ENCODE measurements at regions not wholly inside any gene's neighbourhood (a gene's known extent, or its start where the extent isn't known, plus 50 kb on each side); places are given as distances from the start of the nearest gene placed in this dataset.

DNA sequence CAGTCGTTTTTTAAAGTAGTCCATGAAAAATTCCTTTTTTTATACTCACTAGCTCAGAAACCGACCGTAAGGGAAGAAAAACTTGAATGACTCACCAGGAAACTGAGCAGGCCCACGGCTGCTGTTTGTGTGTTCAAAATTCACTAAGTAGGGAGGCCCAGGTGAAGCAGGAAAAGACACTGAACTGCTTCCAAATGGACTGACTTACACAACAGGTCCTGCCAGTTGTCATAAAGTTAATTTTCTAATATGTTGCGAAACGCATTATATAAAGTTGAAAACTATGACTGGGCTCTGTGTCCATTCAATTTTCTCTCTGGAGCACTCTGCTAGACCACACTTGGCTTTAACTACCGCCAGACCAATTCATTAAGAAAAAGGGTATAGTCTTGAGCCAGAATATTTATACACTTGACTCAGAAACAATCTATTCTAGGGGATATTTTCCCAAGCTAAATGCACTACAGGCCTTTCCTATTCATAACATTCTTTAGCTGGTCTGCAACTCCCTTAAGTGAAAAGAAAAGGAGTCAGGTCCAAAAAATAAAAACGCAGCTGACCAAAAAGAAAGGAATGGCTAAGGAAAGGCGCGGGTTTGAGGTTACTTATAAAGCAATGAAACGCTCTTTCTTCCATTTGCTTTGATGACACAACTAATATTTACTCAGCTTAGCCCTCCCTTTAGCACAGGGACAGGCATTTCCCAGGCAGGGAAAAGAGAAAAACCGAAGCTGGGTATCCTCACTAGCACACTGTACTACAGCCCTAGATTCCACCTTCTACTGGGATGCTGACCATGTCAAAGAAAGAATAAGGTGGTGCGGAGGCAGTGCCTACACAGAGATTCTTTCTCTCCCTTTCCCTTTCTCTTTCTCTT is 306.3 kb upstream of the ESRRG start:
- Mint-ChIP-seq H3K9me3 (peaks cover 0 to 6% (median 2%) of the 10 kb centered on the region in 9 donors), H3K36me3 (no peaks in the 10 kb centered on the region), H3K27ac (no peak overlapping the region), H3K4me3 (no peak overlapping the region), H3K27me3 (peaks cover 0 to 2% (median 0%) of the 10 kb centered on the region in 5 donors), H3K4me1 (peaks cover 0 to 9% (median 0%) of the 10 kb centered on the region in 4 donors)
- ATAC-seq (no peak), DNase-seq (no peak)
- POLR2A ChIA-PET, result no interaction called here

- POLR2A ChIA-PET, result no interaction called here
- Mint-ChIP-seq H3K27ac (no peak overlapping the region), H3K36me3 (no peaks in the 10 kb centered on the region), H3K9me3 (peaks cover 0 to 5% (median 2%) of the 10 kb centered on the region in 9 donors), H3K4me1 (peaks cover 0 to 9% (median 0%) of the 10 kb centered on the region in 4 donors), H3K27me3 (peaks cover 0 to 3% (median 1%) of the 10 kb centered on the region in 5 donors), H3K4me3 (no peak overlapping the region)
- DNase-seq (no peak), ATAC-seq (no peak)
These were observed 304.3 kb upstream of the ESRRG start for GRCh38 chr1:217027403-217028080.

GRCh38 chr1:217026531-217026930 is 303.3 kb upstream of the ESRRG start:
- peaks cover 0 to 9% (median 2%) of the 10 kb centered on the region in 9 donors for H3K9me3 Mint-ChIP-seq
- no peak overlapping the region for H3K27ac Mint-ChIP-seq
- POLR2A ChIA-PET, result no interaction called here
- H3K36me3 Mint-ChIP-seq, result no peaks in the 10 kb centered on the region
- H3K27me3 Mint-ChIP-seq, result peaks cover 0 to 3% (median 2%) of the 10 kb centered on the region in 5 donors
- no peak for DNase-seq
- H3K4me1 Mint-ChIP-seq, result peaks cover 0 to 9% (median 0%) of the 10 kb centered on the region in 4 donors
- no peak overlapping the region for H3K4me3 Mint-ChIP-seq
- ATAC-seq, result no peak

GRCh38 chr1:217025381-217025780 is 302.2 kb upstream of the ESRRG start:
- no peak for ATAC-seq

DNA sequence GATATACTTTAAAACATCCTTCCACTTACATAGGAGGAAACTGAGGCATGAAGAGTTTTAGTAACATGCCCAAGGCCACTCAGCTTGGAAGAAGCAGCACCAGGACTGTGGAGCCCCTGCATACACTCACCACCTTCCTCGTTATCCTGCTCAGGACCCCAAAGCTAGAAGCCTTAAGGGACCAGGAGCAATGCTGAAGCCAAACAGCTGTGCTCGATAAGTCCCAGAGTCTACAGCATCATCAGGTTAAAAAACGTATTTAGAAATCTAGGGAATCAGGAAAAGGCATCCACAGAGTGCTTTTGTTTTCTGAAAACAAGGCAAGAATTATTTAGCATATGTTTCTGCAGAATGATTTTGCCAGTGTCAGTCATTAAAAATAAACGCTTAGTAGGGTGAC is 301.7 kb upstream of the ESRRG start:
- POLR2A ChIA-PET, result no interaction called here
- no peak overlapping the region for H3K27ac Mint-ChIP-seq
- peaks cover 0 to 9% (median 0%) of the 10 kb centered on the region in 4 donors for H3K4me1 Mint-ChIP-seq
- ATAC-seq, result no peak
- peaks cover 0 to 9% (median 2%) of the 10 kb centered on the region in 9 donors for H3K9me3 Mint-ChIP-seq
- peaks cover 0 to 3% (median 2%) of the 10 kb centered on the region in 5 donors for H3K27me3 Mint-ChIP-seq
- no peaks in the 10 kb centered on the region for H3K36me3 Mint-ChIP-seq
- no peak overlapping the region for H3K4me3 Mint-ChIP-seq
- DNase-seq, result no peak

More at GRCh38 chr1:217025381-217025780, 302.2 kb upstream of the ESRRG start:
- Mint-ChIP-seq H3K9me3 (peaks cover 0 to 9% (median 2%) of the 10 kb centered on the region in 9 donors), H3K36me3 (no peaks in the 10 kb centered on the region), H3K4me3 (no peak overlapping the region), H3K4me1 (peaks cover 0 to 9% (median 0%) of the 10 kb centered on the region in 4 donors), H3K27ac (no peak overlapping the region), H3K27me3 (peaks cover 0 to 3% (median 2%) of the 10 kb centered on the region in 5 donors)
- POLR2A ChIA-PET, result no interaction called here
- DNase-seq, result no peak

- no peaks in the 10 kb centered on the region for H3K4me1 Mint-ChIP-seq
- ATAC-seq, result no peak
- no peak overlapping the region for H3K27ac Mint-ChIP-seq
- H3K27me3 Mint-ChIP-seq, result peaks cover 0 to 3% (median 2%) of the 10 kb centered on the region in 5 donors
- POLR2A ChIA-PET, result no interaction called here
- DNase-seq, result no peak
- peaks cover 0 to 9% (median 0%) of the 10 kb centered on the region in 9 donors for H3K9me3 Mint-ChIP-seq
- no peaks in the 10 kb centered on the region for H3K36me3 Mint-ChIP-seq
- no peak overlapping the region for H3K4me3 Mint-ChIP-seq
These were observed 298.7 kb upstream of the ESRRG start for GRCh38 chr1:217021956-217022355.

DNA sequence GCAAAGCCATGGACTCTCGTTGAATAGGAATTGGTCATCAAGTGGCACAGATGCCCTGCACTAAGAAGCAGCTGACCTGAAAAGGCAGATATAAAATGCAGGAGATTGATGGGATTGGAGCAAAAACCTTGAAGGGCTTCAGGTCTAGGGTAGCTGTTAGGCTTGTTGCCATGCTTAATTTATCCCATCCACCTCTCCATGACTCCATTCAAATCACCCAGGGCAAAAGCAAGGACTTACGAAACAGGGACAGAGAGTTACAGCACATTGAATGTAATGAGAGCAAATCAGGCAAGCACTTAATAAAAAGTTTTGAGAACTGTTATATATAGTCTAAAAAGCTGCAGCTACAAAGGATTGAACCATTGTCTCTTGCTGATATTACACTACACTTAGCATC is 298.2 kb upstream of the ESRRG start:
- Mint-ChIP-seq H3K9me3 (peaks cover 0 to 9% (median 0%) of the 10 kb centered on the region in 9 donors), H3K27me3 (peaks cover 0 to 3% (median 2%) of the 10 kb centered on the region in 5 donors), H3K4me1 (no peaks in the 10 kb centered on the region), H3K4me3 (no peak overlapping the region), H3K36me3 (no peaks in the 10 kb centered on the region), H3K27ac (no peak overlapping the region)
- no peak for DNase-seq
- no peak for ATAC-seq
- POLR2A ChIA-PET, result no interaction called here

DNA sequence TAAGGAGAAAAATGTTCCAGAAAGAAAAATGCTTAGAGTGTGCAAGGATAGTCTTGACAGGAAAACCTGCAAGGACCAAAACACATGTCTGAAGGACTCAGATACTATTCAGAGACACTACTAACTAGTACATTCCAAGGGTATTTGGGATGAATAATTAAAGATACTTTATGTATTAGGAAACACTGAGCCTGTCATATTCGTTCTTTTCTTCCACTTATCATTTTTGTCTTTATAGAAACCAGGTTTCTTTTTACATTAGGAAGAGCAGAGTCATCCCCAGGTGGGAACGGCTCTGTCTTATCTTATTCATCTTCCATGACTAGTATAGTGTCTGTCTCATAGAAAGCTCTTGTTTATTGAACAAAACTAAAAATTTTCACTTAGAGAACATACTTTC is 296.2 kb upstream of the ESRRG start:
- Mint-ChIP-seq H3K4me3 (no peak overlapping the region), H3K4me1 (no peaks in the 10 kb centered on the region)

DNA sequence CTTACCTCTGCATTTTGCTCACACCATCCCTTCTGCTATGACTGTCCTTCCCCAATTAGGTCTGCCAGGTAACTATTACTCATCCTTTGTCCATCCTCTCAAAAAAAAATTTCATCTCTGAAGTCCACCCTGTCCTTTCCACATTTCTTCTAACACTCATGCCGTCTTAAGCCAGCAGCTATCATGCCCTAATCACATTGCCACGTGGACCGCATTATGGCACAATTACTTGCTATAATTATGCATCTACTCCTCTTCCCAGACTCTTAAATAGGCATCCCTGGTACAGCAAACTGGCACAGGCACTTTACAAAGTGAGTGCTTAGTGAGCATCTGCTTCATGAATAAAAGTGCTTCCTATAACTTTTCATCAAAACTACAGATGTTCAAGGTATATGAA is 295.4 kb upstream of the ESRRG start:
- Mint-ChIP-seq H3K9me3 (peaks cover 0 to 9% (median 2%) of the 10 kb centered on the region in 9 donors), H3K4me3 (no peak overlapping the region), H3K27me3 (peaks cover 0 to 3% (median 2%) of the 10 kb centered on the region in 5 donors), H3K27ac (no peak overlapping the region), H3K4me1 (no peaks in the 10 kb centered on the region), H3K36me3 (no peaks in the 10 kb centered on the region)
- DNase-seq, result no peak
- ATAC-seq, result no peak
- POLR2A ChIA-PET, result no interaction called here

More for the DNA sequence above, 296.2 kb upstream of the ESRRG start:
- Mint-ChIP-seq H3K36me3 (no peaks in the 10 kb centered on the region), H3K27ac (no peak overlapping the region), H3K27me3 (peaks cover 0 to 3% (median 2%) of the 10 kb centered on the region in 5 donors), H3K9me3 (peaks cover 0 to 9% (median 2%) of the 10 kb centered on the region in 9 donors)
- DNase-seq (no peak), ATAC-seq (no peak)
- POLR2A ChIA-PET, result no interaction called here

DNA sequence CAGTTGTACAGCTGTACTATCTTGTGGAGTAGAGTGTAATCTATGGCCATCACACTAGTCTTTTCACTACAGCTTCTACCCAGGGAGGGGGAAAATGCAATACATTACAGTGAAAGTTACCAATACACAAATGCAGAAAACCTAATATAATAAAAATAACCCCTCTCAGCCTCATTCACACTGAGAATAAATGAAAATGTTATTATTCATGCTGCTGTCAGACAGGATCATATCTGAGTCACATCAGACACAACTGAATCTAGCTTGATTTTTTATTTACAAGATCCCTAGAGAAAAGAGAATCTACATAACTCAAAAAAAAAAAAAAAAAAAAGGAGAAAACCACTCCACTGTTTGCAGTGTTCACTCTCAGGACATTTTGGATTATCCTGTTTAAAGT is 293.9 kb upstream of the ESRRG start:
- POLR2A ChIA-PET, result no interaction called here
- Mint-ChIP-seq H3K27ac (no peak overlapping the region), H3K9me3 (peaks cover 0 to 9% (median under 1%) of the 10 kb centered on the region in 9 donors), H3K27me3 (peaks cover 0 to 3% (median 0%) of the 10 kb centered on the region in 5 donors), H3K4me3 (no peak overlapping the region), H3K4me1 (no peaks in the 10 kb centered on the region), H3K36me3 (no peaks in the 10 kb centered on the region)
- no peak for ATAC-seq
- DNase-seq, result no peak

DNA sequence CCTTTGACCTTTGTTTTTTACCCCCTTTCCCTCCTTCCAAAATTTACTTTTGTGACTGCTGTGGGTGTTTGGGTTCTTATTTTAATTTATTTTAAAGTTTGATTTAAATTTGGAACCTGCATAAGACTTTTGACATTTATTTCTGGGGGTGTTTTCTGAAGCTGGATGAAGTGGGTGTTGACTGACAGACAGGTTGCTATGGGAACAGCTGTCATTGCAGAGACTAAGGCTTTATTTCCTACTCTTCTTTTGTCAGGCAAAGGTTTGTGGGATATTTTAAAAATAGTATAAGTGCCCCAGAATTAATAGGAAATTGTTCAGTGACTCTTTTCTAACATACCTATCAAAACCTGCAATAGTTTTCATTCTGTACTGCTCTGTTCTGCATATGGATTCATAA is 290.8 kb upstream of the ESRRG start:
- Mint-ChIP-seq H3K4me3 (no peak overlapping the region), H3K9me3 (peaks cover 0 to 8% (median 0%) of the 10 kb centered on the region in 9 donors), H3K36me3 (no peaks in the 10 kb centered on the region), H3K27ac (no peak overlapping the region), H3K27me3 (peaks cover 0 to 4% (median 0%) of the 10 kb centered on the region in 5 donors), H3K4me1 (no peaks in the 10 kb centered on the region)
- no peak for DNase-seq
- no peak for ATAC-seq
- POLR2A ChIA-PET, result no interaction called here

GRCh38 chr1:217012659-217013058 is 289.4 kb upstream of the ESRRG start:
- DNase-seq (no peak), ATAC-seq (no peak)
- Mint-ChIP-seq H3K4me1 (no peaks in the 10 kb centered on the region), H3K9me3 (peaks cover 0 to 8% (median 0%) of the 10 kb centered on the region in 9 donors), H3K36me3 (no peaks in the 10 kb centered on the region), H3K27me3 (peaks cover 0 to 4% (median 0%) of the 10 kb centered on the region in 5 donors), H3K27ac (no peak overlapping the region), H3K4me3 (no peak overlapping the region)
- POLR2A ChIA-PET, result no interaction called here

GRCh38 chr1:217011097-217011496 is 287.9 kb upstream of the ESRRG start:
- Mint-ChIP-seq H3K27ac (no peak overlapping the region), H3K4me3 (no peak overlapping the region), H3K27me3 (peaks cover 0 to 4% (median 0%) of the 10 kb centered on the region in 5 donors), H3K9me3 (peaks cover 0 to 10% (median 3%) of the 10 kb centered on the region in 9 donors), H3K4me1 (no peaks in the 10 kb centered on the region), H3K36me3 (no peaks in the 10 kb centered on the region)
- POLR2A ChIA-PET, result no interaction called here
- DNase-seq (no peak), ATAC-seq (no peak)

Data from naive thymus-derived CD8-positive, alpha-beta T cell (primary cell).